WTC11 (cell line): ENCODE measurements at regions not wholly inside any gene's neighbourhood (a gene's known extent, or its start where the extent isn't known, plus 50 kb on each side); places are given as distances from the start of the nearest gene placed in this dataset.

Experiments
- ARID4B ChIP-seq: sonication (generic); formaldehyde crosslinking; IDR thresholded peaks from 2 replicates; pipeline ENCODE4 v1.8.0; 2023; ENCODE audit warnings: missing genetic modification reagents, mild to moderate bottlenecking, borderline replicate concordance
- ATF2 ChIP-seq: sonication (generic); formaldehyde crosslinking; IDR thresholded peaks from 2 replicates; pipeline ENCODE4 v1.8.1; 2022; ENCODE audit warnings: low read depth, missing genetic modification reagents, borderline replicate concordance
- CTCF ChIP-seq: fragments of 200-600 bp; IDR thresholded peaks from 2 replicates; pipeline ENCODE4 v1.8.0; 2022; ENCODE audit warnings: antibody characterized with exemption
- E2F1 ChIP-seq: sonication (generic); formaldehyde crosslinking; IDR thresholded peaks from 2 replicates; pipeline ENCODE4 v1.8.0; 2022; ENCODE audit warnings: mild to moderate bottlenecking, missing genetic modification reagents
- HMGA2 ChIP-seq: fragments of 250-450 bp; sonication (Bioruptor Pico); IDR thresholded peaks from 2 replicates; pipeline ENCODE4 v1.4.0; 2021; ENCODE audit warnings: mild to moderate bottlenecking, moderate library complexity
- KAT7 ChIP-seq: sonication (generic); formaldehyde crosslinking; IDR thresholded peaks from 2 replicates; pipeline ENCODE4 v1.8.1; 2023; ENCODE audit warnings: missing genetic modification reagents, mild to moderate bottlenecking, borderline replicate concordance
- MLX ChIP-seq: sonication (generic); formaldehyde crosslinking; IDR thresholded peaks from 2 replicates; pipeline ENCODE4 v1.8.1; 2023; ENCODE audit warnings: mild to moderate bottlenecking, missing genetic modification reagents, moderate library complexity
- MXD4 ChIP-seq: fragments of 250-450 bp; sonication (Bioruptor Pico); IDR thresholded peaks from 2 replicates; pipeline ENCODE4 v1.8.0; 2021; ENCODE audit warnings: mild to moderate bottlenecking, moderate library complexity, borderline replicate concordance
- NR3C1 ChIP-seq: sonication (generic); formaldehyde crosslinking; conservative IDR thresholded peaks from 2 replicates; pipeline ENCODE4 v1.8.1; 2023; ENCODE audit warnings: low read depth, mild to moderate bottlenecking, missing genetic modification reagents

- no peak for TF ChIP-seq NR3C1 (CRISPR knock-in tag)
- no peak for TF ChIP-seq KAT7 (CRISPR knock-in tag)
- TF ChIP-seq CTCF: no peak
- TF ChIP-seq MLX (CRISPR knock-in tag): no peak
- TF ChIP-seq MXD4: no peak
- TF ChIP-seq ATF2 (CRISPR knock-in tag): no peak
- no peak for TF ChIP-seq ARID4B (CRISPR knock-in tag)
- TF ChIP-seq E2F1 (CRISPR knock-in tag): no peak
- TF ChIP-seq HMGA2 (CRISPR knock-in tag): no peak
Measured at GRCh38 chr12:87368259-87368658, 660.9 kb downstream of the C12orf50 start.
